Muscle of leg (tissue), 3 donors: ENCODE measurements at regions not wholly inside any gene's neighbourhood (a gene's known extent, or its start where the extent isn't known, plus 50 kb on each side); places are given as distances from the start of the nearest gene placed in this dataset.

Experiments
- DNase-seq: peaks from one replicate; pipeline ENCODE4 v3.0.0; 2013
- H3K27ac ChIP-seq: one replicate; pipeline ENCODE4 v1.5.1; 2013; ENCODE audit warnings: mild to moderate bottlenecking, low read length, control low read depth
- H3K27me3 ChIP-seq: one replicate; pipeline ENCODE4 v1.6.1; 2013; ENCODE audit warnings: low read length; ENCODE audit not compliant: control insufficient read depth, insufficient read depth
- H3K36me3 ChIP-seq: one replicate; pipeline ENCODE4 v1.6.1; 2013; ENCODE audit warnings: low read length; ENCODE audit not compliant: control insufficient read depth, insufficient read depth
- H3K4me1 ChIP-seq: one replicate; pipeline ENCODE4 v1.6.1; 2013; ENCODE audit warnings: low read length; ENCODE audit not compliant: control insufficient read depth, insufficient read depth
- H3K4me3 ChIP-seq: one replicate; pipeline ENCODE4 v1.5.1; 2013; ENCODE audit warnings: low read length, control low read depth
- H3K9me3 ChIP-seq: replicated peaks from 2 replicates; pipeline ENCODE4 v1.6.1; 2013; ENCODE audit warnings: low read depth, low read length; ENCODE audit not compliant: control insufficient read depth
- WGBS: methylation state at CpG from one replicate; pipeline ENCODE4 v1.1.5; 2013; ENCODE audit warnings: missing lambda C conversion rate; ENCODE audit not compliant: insufficient coverage; 5-methylcytosine and 5-hydroxymethylcytosine counted together

DNA sequence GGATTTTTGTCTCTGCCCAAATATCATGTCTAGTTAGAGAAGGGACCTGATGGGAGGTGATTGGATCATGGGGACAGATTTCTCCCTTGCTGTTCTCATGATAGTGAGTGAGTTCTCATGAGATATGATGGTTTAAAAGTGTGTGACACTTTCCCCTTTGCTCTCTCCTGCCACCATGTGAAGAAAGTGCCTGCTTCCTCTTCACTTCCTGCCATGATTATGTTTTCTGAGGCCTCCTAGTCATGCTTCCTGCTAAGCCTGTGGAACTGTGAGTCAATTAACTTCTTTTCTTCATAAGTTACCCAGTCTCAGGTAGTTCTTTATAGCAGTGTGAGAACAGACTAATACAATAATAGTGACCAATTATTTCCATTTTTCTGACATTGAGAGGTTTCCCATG is 167.3 kb upstream of the CYRIA start:
- Histone ChIP-seq H3K4me3 (no peak overlapping the region), H3K27ac (no peak overlapping the region), H3K9me3 (no peaks in the 10 kb centered on the region), H3K36me3 (no peaks in the 10 kb centered on the region), H3K27me3 (no peaks in the 10 kb centered on the region), H3K4me1 (no peaks in the 10 kb centered on the region)
- DNase-seq: no peak

DNA sequence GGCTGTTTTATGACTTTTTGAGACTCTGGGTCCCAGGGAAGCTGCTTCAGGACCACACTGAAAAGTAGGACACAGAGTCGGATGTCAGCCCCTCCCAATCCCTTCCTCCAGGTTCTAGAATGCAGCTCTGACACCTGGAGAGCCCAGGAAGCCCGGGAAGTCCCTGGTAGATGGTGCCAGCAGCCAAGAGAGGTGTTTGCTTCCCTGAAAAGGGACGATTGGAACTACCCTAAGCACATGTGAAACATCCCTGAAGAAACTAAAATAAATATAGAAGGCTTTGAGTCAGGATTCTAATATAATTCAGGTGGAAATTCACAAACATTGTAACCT is 163.2 kb upstream of the CYRIA start:
- H3K4me3 ChIP-seq: no peak overlapping the region
- H3K9me3 ChIP-seq: no peaks in the 10 kb centered on the region
- H3K27me3 ChIP-seq: no peaks in the 10 kb centered on the region
- DNase-seq: no peak
- no peak overlapping the region for H3K27ac ChIP-seq
- H3K4me1 ChIP-seq: no peaks in the 10 kb centered on the region
- no peaks in the 10 kb centered on the region for H3K36me3 ChIP-seq
- 33% methylated on average over 1 of the region's 3 CpGs for WGBS

DNA sequence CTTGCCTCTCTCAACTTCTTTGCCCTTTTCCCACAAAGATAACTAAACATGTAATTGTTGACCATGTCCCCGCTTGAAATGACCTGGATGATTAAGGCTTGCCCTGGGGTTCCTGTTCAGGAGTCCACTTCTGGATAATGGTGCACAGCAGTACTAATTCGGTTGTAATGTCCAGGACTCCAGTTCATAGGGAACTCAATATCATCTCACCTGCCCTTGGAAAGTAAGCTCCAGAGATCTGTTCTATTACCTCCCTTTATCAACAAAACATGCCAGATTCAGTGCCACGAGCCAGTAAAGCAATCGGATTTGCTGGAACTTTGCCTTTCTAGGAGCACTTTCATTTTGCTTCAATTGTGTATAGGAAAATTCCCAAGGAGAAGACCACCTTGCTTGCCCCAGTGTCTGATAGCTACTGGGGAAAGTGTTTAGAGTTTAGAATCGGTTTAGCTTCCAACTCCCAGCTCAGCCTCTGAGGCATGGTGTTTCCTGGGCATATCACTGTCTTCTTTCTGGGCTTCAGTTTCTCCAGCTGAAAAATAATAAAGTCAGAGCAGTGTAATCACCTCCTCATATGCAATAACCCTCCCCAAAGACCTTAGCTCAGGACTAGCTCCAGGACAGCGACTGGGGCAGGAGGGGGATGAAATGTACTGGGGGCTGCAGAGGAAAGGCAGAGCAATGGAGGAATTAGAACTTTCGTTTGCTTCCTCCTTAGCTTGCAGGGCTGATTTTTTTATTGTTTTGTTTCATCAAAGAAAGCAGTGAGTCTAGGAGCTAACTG is 162.6 kb upstream of the CYRIA start:
- Histone ChIP-seq H3K4me3 (no peak overlapping the region), H3K36me3 (no peaks in the 10 kb centered on the region), H3K4me1 (no peaks in the 10 kb centered on the region), H3K9me3 (no peaks in the 10 kb centered on the region), H3K27ac (no peak overlapping the region), H3K27me3 (no peaks in the 10 kb centered on the region)
- DNase-seq: no peak
- 89% methylated on average over 3 of the region's 7 CpGs for WGBS

DNA sequence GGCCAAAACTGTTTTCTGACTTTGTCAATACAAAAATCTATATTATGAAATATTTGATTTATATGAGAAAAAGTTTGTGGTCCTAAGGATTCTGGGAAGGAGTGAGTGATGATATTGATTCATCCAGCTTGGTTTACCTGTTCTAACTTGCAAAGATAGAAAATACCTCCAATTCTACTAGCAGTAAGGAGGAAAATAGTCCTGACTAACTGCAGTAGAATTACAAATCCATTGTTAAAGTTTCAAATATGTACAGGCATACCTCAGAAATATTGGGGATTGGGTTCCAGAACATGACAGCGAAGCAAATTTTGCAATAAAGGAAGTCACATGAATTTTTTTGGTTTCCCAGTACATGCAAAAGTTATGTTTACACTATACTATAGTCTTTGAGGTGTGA is 158.8 kb upstream of the CYRIA start:
- H3K9me3 ChIP-seq: no peaks in the 10 kb centered on the region
- DNase-seq: no peak
- H3K27me3 ChIP-seq: no peaks in the 10 kb centered on the region
- H3K27ac ChIP-seq: no peak overlapping the region
- WGBS: no CpG with 5 or more reads among the region's 1 CpG
- H3K4me1 ChIP-seq: no peaks in the 10 kb centered on the region
- H3K36me3 ChIP-seq: no peaks in the 10 kb centered on the region
- no peak overlapping the region for H3K4me3 ChIP-seq

DNA sequence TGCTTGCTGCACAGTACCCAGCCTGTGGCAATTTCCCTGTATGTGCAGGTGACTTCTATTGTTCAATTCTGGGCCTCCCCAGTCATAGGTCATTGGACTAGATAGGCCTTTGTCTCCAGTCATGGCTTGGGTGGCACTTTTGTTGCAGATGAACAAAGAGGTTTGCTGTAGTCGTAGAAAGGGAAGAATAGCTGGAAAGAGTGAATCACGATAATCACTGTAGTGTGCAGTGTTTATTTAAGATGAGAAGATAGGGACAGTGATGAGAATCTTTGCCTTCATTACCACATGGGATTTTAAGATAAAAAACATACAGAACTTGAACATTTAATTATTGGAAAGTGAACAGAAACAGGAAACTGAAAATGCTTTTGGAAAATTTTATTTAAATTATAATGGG is 156.1 kb upstream of the CYRIA start:
- no peaks in the 10 kb centered on the region for H3K4me1 ChIP-seq
- no peak overlapping the region for H3K27ac ChIP-seq
- H3K36me3 ChIP-seq: no peaks in the 10 kb centered on the region
- no peak for DNase-seq
- no CpG with 5 or more reads among the region's 2 CpGs for WGBS
- H3K4me3 ChIP-seq: no peak overlapping the region
- H3K27me3 ChIP-seq: no peaks in the 10 kb centered on the region
- no peaks in the 10 kb centered on the region for H3K9me3 ChIP-seq

DNA sequence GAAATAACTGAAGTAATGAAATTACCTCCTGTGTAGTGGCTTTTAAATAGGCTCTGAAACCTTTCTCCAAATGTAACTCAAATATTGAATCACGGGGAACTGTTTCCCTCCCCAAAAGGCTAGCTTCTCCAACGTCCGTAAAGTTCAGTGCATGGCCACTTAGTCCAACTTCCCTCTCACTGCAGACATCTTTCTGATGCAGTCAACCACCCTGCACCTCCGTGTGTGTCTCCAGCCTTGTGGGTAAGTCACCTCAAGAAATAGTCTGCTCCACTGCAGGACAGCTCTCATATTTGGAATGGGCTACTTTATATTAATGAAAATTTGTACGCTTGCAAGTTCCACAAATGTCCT is 152.5 kb upstream of the CYRIA start:
- no peaks in the 10 kb centered on the region for H3K9me3 ChIP-seq
- WGBS: 81% methylated on average over 3 of the region's 5 CpGs
- H3K4me1 ChIP-seq: no peaks in the 10 kb centered on the region
- DNase-seq: no peak
- H3K27ac ChIP-seq: no peak overlapping the region
- H3K27me3 ChIP-seq: no peaks in the 10 kb centered on the region
- H3K36me3 ChIP-seq: no peaks in the 10 kb centered on the region
- H3K4me3 ChIP-seq: no peak overlapping the region

DNA sequence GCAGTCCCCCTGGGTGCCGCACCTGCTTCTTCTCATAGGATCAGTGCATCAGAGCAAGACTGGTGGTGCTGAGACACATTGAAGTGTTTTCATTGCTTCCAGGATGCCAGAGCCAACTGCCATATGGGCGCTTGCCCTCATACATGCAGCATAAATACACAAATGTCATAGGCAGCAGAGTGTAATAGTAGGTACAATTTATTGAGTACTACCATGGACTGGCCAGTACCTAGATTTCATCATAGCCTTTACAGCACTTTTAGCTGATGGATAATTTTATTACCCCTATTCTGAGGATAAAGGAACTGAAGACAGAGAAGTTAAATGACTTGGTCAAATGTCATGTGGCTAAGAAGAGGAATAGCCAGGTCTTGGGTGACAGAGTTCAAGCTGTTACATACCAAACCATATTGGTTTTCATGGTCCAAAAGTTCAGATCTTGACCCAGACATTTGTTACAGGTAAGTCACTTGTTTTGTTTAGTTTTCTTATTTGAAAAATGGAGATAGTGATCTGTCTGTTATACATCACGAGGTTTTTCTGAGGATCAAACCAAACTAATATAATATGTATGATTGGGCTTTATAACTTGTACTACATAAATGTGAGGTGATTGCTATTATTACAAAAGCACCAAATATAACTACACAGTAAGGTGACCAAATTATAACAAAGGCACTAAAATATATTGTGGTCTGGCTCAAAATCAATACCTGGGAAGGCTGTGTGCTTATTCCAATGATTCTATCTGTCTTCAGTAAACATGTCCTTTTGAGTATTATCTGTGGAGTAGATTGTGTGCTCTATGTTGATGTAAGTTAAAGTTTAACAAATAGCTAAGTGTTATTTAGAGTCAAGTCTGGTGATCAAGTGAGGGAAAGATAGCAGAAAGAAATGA is 151.9 kb upstream of the CYRIA start:
- no peaks in the 10 kb centered on the region for H3K27me3 ChIP-seq
- no peak overlapping the region for H3K4me3 ChIP-seq
- H3K4me1 ChIP-seq: no peaks in the 10 kb centered on the region
- 80% methylated on average over 1 of the region's 3 CpGs for WGBS
- H3K27ac ChIP-seq: no peak overlapping the region
- no peak for DNase-seq
- H3K9me3 ChIP-seq: no peaks in the 10 kb centered on the region
- no peaks in the 10 kb centered on the region for H3K36me3 ChIP-seq

DNA sequence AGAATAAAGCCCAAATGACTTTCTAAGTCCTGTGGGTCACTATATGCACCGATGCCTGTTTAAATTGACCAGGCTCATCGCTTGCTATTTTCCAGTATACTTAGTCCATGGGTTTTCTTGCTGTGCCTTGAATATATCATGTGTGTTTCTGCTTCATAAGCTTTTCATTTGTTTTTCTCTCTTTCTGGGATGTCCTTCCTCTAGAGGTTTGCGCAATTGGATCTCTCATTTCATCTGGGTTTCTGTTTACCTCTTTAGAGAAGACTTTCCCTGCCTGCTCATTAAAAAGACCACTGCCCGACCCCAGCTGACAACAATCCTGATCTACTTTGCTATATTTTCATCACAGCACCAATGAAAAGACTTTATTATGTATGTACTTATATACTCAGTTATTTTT is 150.9 kb upstream of the CYRIA start:
- H3K4me3 ChIP-seq: no peak overlapping the region
- DNase-seq: no peak
- H3K27me3 ChIP-seq: no peaks in the 10 kb centered on the region
- no peaks in the 10 kb centered on the region for H3K36me3 ChIP-seq
- no peaks in the 10 kb centered on the region for H3K9me3 ChIP-seq
- H3K27ac ChIP-seq: no peak overlapping the region
- no peaks in the 10 kb centered on the region for H3K4me1 ChIP-seq
- WGBS: 70% methylated on average over 1 of the region's 4 CpGs

DNA sequence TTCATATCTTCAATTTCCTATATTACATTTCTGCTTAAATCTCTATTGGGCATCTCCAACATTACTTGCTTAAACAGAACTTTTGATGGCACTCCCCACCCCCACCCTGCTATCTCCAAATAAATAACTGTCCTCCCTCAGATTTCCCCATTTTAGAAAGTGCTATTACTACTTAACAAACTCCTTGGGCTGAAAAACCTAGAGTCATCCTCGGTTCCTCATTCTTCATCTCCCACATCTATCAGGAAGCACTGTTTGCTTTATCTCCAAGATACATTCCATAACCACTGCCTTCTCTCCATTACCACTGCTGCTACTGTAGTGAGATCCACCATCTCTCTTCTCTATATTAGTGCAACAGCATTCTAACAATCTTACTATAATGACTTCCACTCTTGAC is 150.4 kb upstream of the CYRIA start:
- H3K4me1 ChIP-seq: no peaks in the 10 kb centered on the region
- H3K4me3 ChIP-seq: no peak overlapping the region
- H3K9me3 ChIP-seq: no peaks in the 10 kb centered on the region
- no peaks in the 10 kb centered on the region for H3K36me3 ChIP-seq
- no peak overlapping the region for H3K27ac ChIP-seq
- DNase-seq: no peak
- 75% methylated on average over 1 of the region's 1 CpG for WGBS
- no peaks in the 10 kb centered on the region for H3K27me3 ChIP-seq

DNA sequence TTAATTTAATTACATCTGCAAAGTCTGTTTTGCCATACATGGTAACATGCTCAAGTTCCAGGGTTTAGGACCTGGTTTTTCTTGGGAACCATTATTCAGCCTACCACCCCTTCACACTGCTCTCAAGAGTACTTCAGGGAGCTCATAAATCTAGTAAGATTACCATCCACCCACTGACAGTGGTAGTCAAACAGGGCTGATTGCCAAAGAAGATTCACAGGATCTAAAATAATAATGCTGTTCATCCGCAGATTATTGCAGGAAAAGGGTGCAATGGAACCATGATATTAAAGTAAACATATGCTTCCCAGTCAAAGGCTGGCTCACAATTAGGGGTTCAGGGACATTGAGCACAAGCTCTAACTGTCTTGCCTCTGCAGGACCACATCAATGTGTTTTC is 148.0 kb upstream of the CYRIA start:
- Histone ChIP-seq H3K27ac (no peak overlapping the region), H3K36me3 (no peaks in the 10 kb centered on the region), H3K27me3 (no peaks in the 10 kb centered on the region), H3K4me3 (no peak overlapping the region), H3K9me3 (no peaks in the 10 kb centered on the region), H3K4me1 (no peaks in the 10 kb centered on the region)
- no peak for DNase-seq
- WGBS: no CpG with 5 or more reads among the region's 1 CpG
